Fibroblast of lung (primary cell): ENCODE measurements at regions not wholly inside any gene's neighbourhood (a gene's known extent, or its start where the extent isn't known, plus 50 kb on each side); places are given as distances from the start of the nearest gene placed in this dataset.

Source experiments
- DNase-seq, 2 donors: peaks; one replicate each; pipeline versions ENCODE4 v3.0.0 to v3.0.0-alpha.2; 2010; ENCODE audit warnings: low read depth in 2 of 2
- H2AFZ ChIP-seq: 2 replicates; pipeline ENCODE4 v1.5.1; 2012; ENCODE audit warnings: low read length, control low read depth, inconsistent platforms
- H3K27ac ChIP-seq: 2 replicates; pipeline ENCODE4 v1.5.1; 2011; ENCODE audit warnings: low read length, control low read depth; ENCODE audit not compliant: insufficient read depth
- H3K27me3 ChIP-seq: 2 replicates; pipeline ENCODE4 v1.5.1; 2011; ENCODE audit warnings: mild to moderate bottlenecking, low read length; ENCODE audit not compliant: control insufficient read depth, insufficient read depth
- H3K36me3 ChIP-seq: 2 replicates; pipeline ENCODE4 v1.5.1; 2011; ENCODE audit warnings: low read length; ENCODE audit not compliant: control insufficient read depth, insufficient read depth
- H3K4me1 ChIP-seq: 2 replicates; pipeline ENCODE4 v1.5.1; 2011; ENCODE audit warnings: low read length; ENCODE audit not compliant: control insufficient read depth, insufficient read depth; ENCODE audit errors: extremely low read depth
- H3K4me2 ChIP-seq: 2 replicates; pipeline ENCODE4 v1.5.1; 2011; ENCODE audit warnings: low read length, control low read depth; ENCODE audit not compliant: insufficient read depth; ENCODE audit errors: extremely low read depth
- H3K4me3 ChIP-seq, 4 experiments: fragments of 200-600 bp in 1 of 4; sonication (generic) in 1 of 4; replicated peaks in 1 of 4; 2 replicates each; pipeline ENCODE4 v1.5.1; 2011 to 2016; ENCODE audit warnings: low read length in 4 of 4, low read depth in 3 of 4, mild to moderate bottlenecking in 3 of 4, control low read depth in 2 of 4, inconsistent platforms in 1 of 4, mixed read lengths in 1 of 4; ENCODE audit not compliant: insufficient read depth in 1 of 4; ENCODE audit errors: control extremely low read depth in 1 of 4
- H3K79me2 ChIP-seq: 2 replicates; pipeline ENCODE4 v1.5.1; 2012; ENCODE audit warnings: mild to moderate bottlenecking, low read length, inconsistent platforms; ENCODE audit not compliant: control insufficient read depth, insufficient read depth
- H3K9ac ChIP-seq: 2 replicates; pipeline ENCODE4 v1.5.1; 2011; ENCODE audit warnings: mild to moderate bottlenecking, low read length, control low read depth; ENCODE audit not compliant: insufficient read depth
- H3K9me3 ChIP-seq: 2 replicates; pipeline ENCODE4 v1.5.1; 2012; ENCODE audit warnings: low read depth, low read length; ENCODE audit not compliant: control insufficient read depth, insufficient read depth
- H4K20me1 ChIP-seq: 2 replicates; pipeline ENCODE4 v1.5.1; 2011; ENCODE audit warnings: low read length; ENCODE audit not compliant: control insufficient read depth, insufficient read depth; ENCODE audit errors: extremely low read depth
- CTCF ChIP-seq, 2 donors: IDR thresholded peaks in 1 of 2; conservative IDR thresholded peaks in 1 of 2; 1 replicate in 1 of 2; 2 replicates in 1 of 2; pipeline ENCODE4 v1.5.1; 2011 to 2012; ENCODE audit warnings: low read length in 2 of 2, control low read depth in 1 of 2, inconsistent platforms in 1 of 2, low read depth in 1 of 2, mild to moderate bottlenecking in 1 of 2
- EZH2 ChIP-seq: IDR thresholded peaks from 2 replicates; pipeline ENCODE4 v1.5.1; 2012; ENCODE audit warnings: low read length, control low read depth, mild to moderate bottlenecking; ENCODE audit errors: missing control alignments

GRCh38 chr7:91692800-91693199 is 187.7 kb downstream of the MTERF1 start:
- Histone ChIP-seq H4K20me1 (no peaks in the 10 kb centered on the region), H3K4me1 (no peaks in the 10 kb centered on the region), H3K9me3 (no peaks in the 10 kb centered on the region), H2AFZ (no peak overlapping the region), H3K4me3 (no peak overlapping the region), H3K27me3 (no peaks in the 10 kb centered on the region), H3K9ac (no peak overlapping the region), H3K27ac (no peak overlapping the region), H3K36me3 (no peaks in the 10 kb centered on the region), H3K4me2 (no peak overlapping the region), H3K79me2 (no peaks in the 10 kb centered on the region)
- TF ChIP-seq CTCF (conservative IDR thresholded peaks at IDR 0.05 in 1 of 2, IDR thresholded peaks at IDR 0.05 in 1 of 2; ENCODE audit: low read depth in 1 of 2, low read length in 2 of 2) (no peak), EZH2 (no peak)
- peak; percentile 43 to 63 for DNase-seq

- no peaks in the 10 kb centered on the region for H4K20me1 ChIP-seq
- no peaks in the 10 kb centered on the region for H3K36me3 ChIP-seq
- DNase-seq, result peak in 1 of 2 donors; percentile 82
- H3K27ac ChIP-seq, result no peak overlapping the region
- H3K27me3 ChIP-seq, result no peaks in the 10 kb centered on the region
- TF ChIP-seq EZH2, result no peak
- TF ChIP-seq CTCF (conservative IDR thresholded peaks at IDR 0.05 in 1 of 2, IDR thresholded peaks at IDR 0.05 in 1 of 2; ENCODE audit: low read depth in 1 of 2, low read length in 2 of 2), result no peak
- no peaks in the 10 kb centered on the region for H3K4me1 ChIP-seq
- H3K4me3 ChIP-seq, result no peak overlapping the region
- no peaks in the 10 kb centered on the region for H3K9me3 ChIP-seq
- no peak overlapping the region for H3K9ac ChIP-seq
- no peaks in the 10 kb centered on the region for H3K79me2 ChIP-seq
- no peak overlapping the region for H2AFZ ChIP-seq
- H3K4me2 ChIP-seq, result no peak overlapping the region
These were observed 186.1 kb downstream of the MTERF1 start for GRCh38 chr7:91694351-91694841.

GRCh38 chr7:91710881-91711280 is 169.6 kb downstream of the MTERF1 start:
- Histone ChIP-seq H3K9ac (no peak overlapping the region), H3K4me1 (no peaks in the 10 kb centered on the region), H3K4me2 (no peak overlapping the region), H3K36me3 (no peaks in the 10 kb centered on the region), H4K20me1 (no peaks in the 10 kb centered on the region), H2AFZ (no peak overlapping the region), H3K79me2 (no peaks in the 10 kb centered on the region), H3K9me3 (no peaks in the 10 kb centered on the region), H3K27me3 (no peaks in the 10 kb centered on the region), H3K4me3 (no peak overlapping the region), H3K27ac (no peak overlapping the region)
- no peak for TF ChIP-seq CTCF (conservative IDR thresholded peaks at IDR 0.05 in 1 of 2, IDR thresholded peaks at IDR 0.05 in 1 of 2; ENCODE audit: low read depth in 1 of 2, low read length in 2 of 2)
- no peak for TF ChIP-seq EZH2
- peak; percentile 3 to 30 for DNase-seq
